Muscle of leg (tissue), 3 donors: ENCODE measurements at regions not wholly inside any gene's neighbourhood (a gene's known extent, or its start where the extent isn't known, plus 50 kb on each side); places are given as distances from the start of the nearest gene placed in this dataset.
A peak's percentile ranks its signal among the peaks of the same experiment; 100 is the strongest.
"Not testable (repeated sequence)": the region's sequence is repeated elsewhere in the genome, so short reads cannot be mapped to it uniquely, and the experiment has no call there.

ENCODE experiments used
- DNase-seq: peaks from one replicate; pipeline ENCODE4 v3.0.0; 2013
- H3K27ac ChIP-seq: one replicate; pipeline ENCODE4 v1.5.1; 2013; ENCODE audit warnings: mild to moderate bottlenecking, low read length, control low read depth
- H3K27me3 ChIP-seq: one replicate; pipeline ENCODE4 v1.6.1; 2013; ENCODE audit warnings: low read length; ENCODE audit not compliant: control insufficient read depth, insufficient read depth
- H3K36me3 ChIP-seq: one replicate; pipeline ENCODE4 v1.6.1; 2013; ENCODE audit warnings: low read length; ENCODE audit not compliant: control insufficient read depth, insufficient read depth
- H3K4me1 ChIP-seq: one replicate; pipeline ENCODE4 v1.6.1; 2013; ENCODE audit warnings: low read length; ENCODE audit not compliant: control insufficient read depth, insufficient read depth
- H3K4me3 ChIP-seq: one replicate; pipeline ENCODE4 v1.5.1; 2013; ENCODE audit warnings: low read length, control low read depth
- H3K9me3 ChIP-seq: replicated peaks from 2 replicates; pipeline ENCODE4 v1.6.1; 2013; ENCODE audit warnings: low read depth, low read length; ENCODE audit not compliant: control insufficient read depth
- WGBS: methylation state at CpG from one replicate; pipeline ENCODE4 v1.1.5; 2013; ENCODE audit warnings: missing lambda C conversion rate; ENCODE audit not compliant: insufficient coverage; 5-methylcytosine and 5-hydroxymethylcytosine counted together

GRCh38 chr13:107596306-107596705, 619.0 kb downstream of the LIG4 start:
- not testable (repeated sequence) for DNase-seq, H3K4me3 ChIP-seq, H3K27me3 ChIP-seq, H3K4me1 ChIP-seq, H3K9me3 ChIP-seq, H3K27ac ChIP-seq, H3K36me3 ChIP-seq
- WGBS, result no CpG with 5 or more reads among the region's 5 CpGs

- no peak overlapping the region for H3K27ac ChIP-seq
- H3K4me3 ChIP-seq, result no peak overlapping the region
- no CpG with 5 or more reads among the region's 3 CpGs for WGBS
- H3K4me1 ChIP-seq, result no peaks in the 10 kb centered on the region
- no peaks in the 10 kb centered on the region for H3K9me3 ChIP-seq
- no peaks in the 10 kb centered on the region for H3K36me3 ChIP-seq
- H3K27me3 ChIP-seq, result no peaks in the 10 kb centered on the region
- DNase-seq, result no peak
These were observed 624.8 kb downstream of the LIG4 start for GRCh38 chr13:107590556-107590955.

GRCh38 chr13:107587681-107588080, 627.7 kb downstream of the LIG4 start:
- Histone ChIP-seq H3K36me3 (no peaks in the 10 kb centered on the region), H3K27ac (no peak overlapping the region), H3K4me1 (no peaks in the 10 kb centered on the region), H3K4me3 (no peak overlapping the region), H3K9me3 (no peaks in the 10 kb centered on the region), H3K27me3 (no peaks in the 10 kb centered on the region)
- no peak for DNase-seq
- WGBS, result 67% methylated on average over 1 of the region's 2 CpGs

GRCh38 chr13:107586216-107586615, 629.1 kb downstream of the LIG4 start:
- H3K4me3 ChIP-seq, result no peak overlapping the region
- 75% methylated on average over 2 of the region's 2 CpGs for WGBS
- H3K27me3 ChIP-seq, result no peaks in the 10 kb centered on the region
- no peaks in the 10 kb centered on the region for H3K9me3 ChIP-seq
- H3K27ac ChIP-seq, result no peak overlapping the region
- H3K36me3 ChIP-seq, result no peaks in the 10 kb centered on the region
- DNase-seq, result no peak
- no peaks in the 10 kb centered on the region for H3K4me1 ChIP-seq

DNA sequence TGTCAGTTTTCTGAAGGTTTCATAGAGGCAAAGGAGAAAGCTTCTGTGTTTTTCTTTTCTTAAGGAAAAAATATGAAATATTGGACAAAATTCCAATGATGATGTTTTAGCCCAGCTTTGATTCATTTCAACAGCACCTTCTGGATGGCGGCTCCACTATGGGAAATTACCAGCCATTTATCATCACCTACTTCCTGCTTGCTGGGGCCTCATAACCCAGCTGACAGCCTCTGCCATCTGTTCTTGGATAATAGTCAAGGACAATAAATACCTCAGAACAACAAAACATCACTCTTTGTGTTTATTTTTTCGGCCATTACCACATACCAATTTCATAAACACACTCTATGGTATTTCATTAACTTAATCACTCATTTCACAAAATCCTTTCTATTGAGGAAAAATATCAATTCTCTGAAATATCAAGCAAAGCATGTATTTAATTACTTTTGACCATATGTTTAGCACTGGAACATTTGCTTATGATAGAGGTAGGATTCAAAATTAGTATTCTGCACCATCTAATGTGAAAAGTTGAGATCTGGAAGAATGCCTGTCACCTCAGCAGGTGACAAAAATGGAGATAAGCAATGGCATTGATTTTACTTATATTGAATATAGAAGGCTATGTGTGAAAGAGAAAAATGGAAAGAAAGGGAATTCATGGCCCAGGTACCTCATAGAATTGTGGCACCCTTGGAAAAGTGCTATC, 629.7 kb downstream of the LIG4 start:
- 40% methylated on average over 1 of the region's 2 CpGs for WGBS

GRCh38 chr13:107582171-107582570, 633.2 kb downstream of the LIG4 start:
- Histone ChIP-seq H3K9me3 (no peaks in the 10 kb centered on the region), H3K4me3 (no peak overlapping the region), H3K36me3 (no peaks in the 10 kb centered on the region), H3K27ac (no peak overlapping the region), H3K4me1 (no peaks in the 10 kb centered on the region), H3K27me3 (no peaks in the 10 kb centered on the region)
- 69% methylated on average over 3 of the region's 4 CpGs for WGBS
- no peak for DNase-seq

More for the DNA sequence above, 629.7 kb downstream of the LIG4 start:
- no peaks in the 10 kb centered on the region for H3K9me3 ChIP-seq
- H3K27me3 ChIP-seq, result no peaks in the 10 kb centered on the region
- no peak for DNase-seq
- H3K4me3 ChIP-seq, result no peak overlapping the region
- no peak overlapping the region for H3K27ac ChIP-seq
- H3K4me1 ChIP-seq, result no peaks in the 10 kb centered on the region
- no peaks in the 10 kb centered on the region for H3K36me3 ChIP-seq

DNA sequence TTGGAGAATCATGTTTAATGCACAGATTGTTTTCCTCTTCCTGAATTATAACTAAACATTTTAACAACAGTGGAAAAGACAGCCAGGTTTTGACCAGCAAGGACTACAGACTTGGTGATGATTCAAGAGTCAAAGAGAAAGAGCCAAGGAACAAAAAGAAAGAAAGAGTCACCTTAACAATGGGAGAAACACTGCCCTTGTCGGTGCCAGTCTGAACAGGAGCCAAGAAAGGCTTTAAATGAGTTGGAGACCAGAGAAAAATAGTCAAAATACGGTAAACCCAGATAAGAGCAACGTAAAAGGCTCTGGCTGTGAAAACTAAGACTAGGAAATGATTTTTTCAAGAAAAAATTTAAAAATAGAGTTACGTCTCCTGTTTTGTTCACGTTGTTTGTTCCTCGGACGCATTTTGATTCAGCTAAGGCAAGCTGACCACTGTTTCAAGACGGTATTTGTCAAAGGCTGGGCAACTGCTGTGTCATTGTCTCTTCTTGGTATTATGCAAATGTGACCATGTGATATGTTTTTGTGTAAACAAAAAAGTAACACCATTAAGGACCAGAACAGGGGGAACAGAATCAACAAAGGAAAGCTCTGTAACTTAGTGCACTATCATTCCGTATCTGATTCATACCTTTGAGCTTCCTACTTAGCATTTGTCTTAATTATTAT, 634.5 kb downstream of the LIG4 start:
- 71% methylated on average over 8 of the region's 9 CpGs for WGBS
- DNase-seq, result no peak

GRCh38 chr13:107576430-107576829, 638.9 kb downstream of the LIG4 start:
- H3K4me1 ChIP-seq, result no peaks in the 10 kb centered on the region
- no peaks in the 10 kb centered on the region for H3K27me3 ChIP-seq
- H3K9me3 ChIP-seq, result no peaks in the 10 kb centered on the region
- H3K4me3 ChIP-seq, result no peak overlapping the region
- H3K27ac ChIP-seq, result no peak overlapping the region
- no peaks in the 10 kb centered on the region for H3K36me3 ChIP-seq
- 27% methylated on average over 1 of the region's 1 CpG for WGBS
- DNase-seq, result no peak

More for the DNA sequence above, 634.5 kb downstream of the LIG4 start:
- Histone ChIP-seq H3K4me3 (no peak overlapping the region), H3K27me3 (no peaks in the 10 kb centered on the region), H3K9me3 (no peaks in the 10 kb centered on the region), H3K27ac (no peak overlapping the region), H3K4me1 (no peaks in the 10 kb centered on the region), H3K36me3 (no peaks in the 10 kb centered on the region)

DNA sequence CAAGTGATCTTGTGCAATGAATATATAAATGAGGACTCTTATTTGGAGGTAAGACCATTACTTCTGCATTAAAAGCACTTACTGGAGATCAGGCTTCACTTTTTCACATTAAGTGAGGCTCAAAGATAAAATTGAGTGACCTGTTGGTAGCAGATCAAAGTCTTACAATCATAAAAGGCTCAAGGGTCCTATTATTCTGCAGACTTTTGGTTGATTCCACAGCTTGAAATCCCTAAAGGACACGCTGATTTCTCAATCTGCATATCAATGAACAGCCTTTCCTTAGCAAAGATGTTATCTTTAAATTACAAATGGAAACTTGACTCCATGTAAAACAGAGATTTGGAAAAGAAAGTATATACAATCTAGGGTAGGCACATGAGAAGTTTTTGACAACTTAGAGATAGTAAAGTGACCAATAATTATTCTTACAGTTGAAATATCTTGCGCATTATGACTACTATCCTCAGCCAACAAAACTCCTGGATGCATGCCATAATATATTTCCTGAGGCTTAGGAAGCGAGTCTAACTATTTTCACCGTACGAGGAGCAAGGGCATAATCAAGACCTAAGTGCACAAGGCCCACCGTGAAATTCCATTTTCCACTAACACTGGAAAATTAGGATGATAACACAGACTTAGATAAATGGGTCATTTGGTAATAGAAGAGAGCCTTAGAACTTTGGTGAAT, 640.7 kb downstream of the LIG4 start:
- H3K27me3 ChIP-seq, result no peaks in the 10 kb centered on the region
- H3K27ac ChIP-seq, result no peak overlapping the region
- H3K4me3 ChIP-seq, result no peak overlapping the region
- no peaks in the 10 kb centered on the region for H3K4me1 ChIP-seq
- no peaks in the 10 kb centered on the region for H3K36me3 ChIP-seq
- no peaks in the 10 kb centered on the region for H3K9me3 ChIP-seq
- WGBS, result 20% methylated on average over 1 of the region's 6 CpGs
- peak; percentile 4 for DNase-seq

DNA sequence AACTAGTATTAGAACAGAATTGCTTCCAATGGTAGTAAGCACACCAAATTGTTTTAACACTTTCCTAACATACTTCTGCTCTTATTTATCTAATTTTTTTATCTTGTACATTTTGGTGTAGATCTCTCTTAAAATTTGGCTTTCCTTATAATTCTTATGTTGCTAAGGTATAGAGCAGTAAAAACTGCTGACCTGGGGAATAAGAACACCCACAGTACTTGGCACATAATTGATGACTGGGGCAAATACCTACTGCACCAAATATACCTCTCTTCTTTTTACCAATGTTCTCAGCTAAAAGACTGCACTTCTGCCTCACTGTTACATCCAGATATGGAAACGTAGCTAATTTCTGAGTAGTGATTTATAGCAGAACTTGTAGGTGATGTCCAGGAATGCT, 642.2 kb downstream of the LIG4 start:
- no peak overlapping the region for H3K4me3 ChIP-seq
- DNase-seq, result no peak
- H3K36me3 ChIP-seq, result no peaks in the 10 kb centered on the region
- no peak overlapping the region for H3K27ac ChIP-seq
- no CpG with 5 or more reads among the region's 1 CpG for WGBS
- H3K27me3 ChIP-seq, result no peaks in the 10 kb centered on the region
- H3K4me1 ChIP-seq, result no peaks in the 10 kb centered on the region
- no peaks in the 10 kb centered on the region for H3K9me3 ChIP-seq
